BLaER1 treated with 17β-estradiol and CSF1 and Interleukin-3, amounts not matched to agents 10 nM and 100 nM (cell line): ENCODE measurements at regions not wholly inside any gene's neighbourhood (a gene's known extent, or its start where the extent isn't known, plus 50 kb on each side); places are given as distances from the start of the nearest gene placed in this dataset.

Experiments used
- H3K27ac ChIP-seq, 11 experiments: shearing (Covaris generic); formaldehyde crosslinking; 2 replicates each; pipeline ENCODE4 v1.8.1; 2022
- H3K27me3 ChIP-seq, 11 experiments: shearing (Covaris generic); formaldehyde crosslinking; 2 replicates each; pipeline ENCODE4 v1.8.1; 2022
- H3K36me3 ChIP-seq, 11 experiments: shearing (Covaris generic); formaldehyde crosslinking; 2 replicates each; pipeline ENCODE4 v1.8.1; 2022
- H3K4me1 ChIP-seq, 10 experiments: shearing (Covaris generic); formaldehyde crosslinking; 2 replicates each; pipeline ENCODE4 v1.8.1; 2022
- H3K4me2 ChIP-seq, 11 experiments: shearing (Covaris generic); formaldehyde crosslinking; 2 replicates each; pipeline ENCODE4 v1.8.1; 2022
- H3K4me3 ChIP-seq, 10 experiments: shearing (Covaris generic); formaldehyde crosslinking; 2 replicates each; pipeline ENCODE4 v1.8.1; 2022
- H3K9ac ChIP-seq, 11 experiments: shearing (Covaris generic); formaldehyde crosslinking; 2 replicates each; pipeline ENCODE4 v1.8.1; 2022
- H3K9me3 ChIP-seq, 11 experiments: shearing (Covaris generic); formaldehyde crosslinking; replicated peaks in 1 of 11; 2 replicates each; pipeline ENCODE4 v1.8.1; 2022
- H4K20me1 ChIP-seq, 11 experiments: shearing (Covaris generic); formaldehyde crosslinking; 2 replicates each; pipeline ENCODE4 v1.8.1; 2022
- Cebpa-rat ChIP-seq, 11 experiments: shearing (Covaris generic); IDR thresholded peaks; 2 replicates each; pipeline ENCODE4 v1.8.1; 2022

DNA sequence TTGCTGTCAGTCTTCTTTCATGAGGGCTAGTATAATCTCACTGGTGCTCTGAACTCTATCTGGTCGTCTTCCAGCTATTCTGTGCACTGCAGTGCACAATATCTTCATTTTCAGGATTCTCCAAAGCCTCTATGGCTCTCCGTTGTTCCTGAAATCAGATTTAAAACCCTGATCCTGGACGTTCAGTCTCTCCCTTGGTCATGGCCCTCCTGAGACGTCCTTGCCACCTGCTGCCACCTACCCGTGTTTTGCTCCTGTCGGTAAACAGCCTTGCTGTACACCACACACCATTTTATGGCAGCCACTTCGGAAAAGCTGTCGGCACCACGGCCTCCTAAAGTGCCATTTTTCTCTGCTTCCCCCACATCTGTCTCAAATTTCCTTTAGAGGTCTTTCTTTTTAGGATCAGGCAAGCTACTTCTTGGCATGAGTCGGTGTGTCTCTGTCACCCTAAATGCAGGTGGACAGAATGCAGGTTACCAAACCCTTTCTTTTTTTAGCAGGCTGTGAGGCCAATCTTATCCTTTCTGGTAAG lies 170.0 kb downstream of the HRH4 start:
- no peak for TF ChIP-seq Cebpa-rat (IDR thresholded peaks at IDR 0.05)

GRCh38 chr18:24631243-24632025 lies 171.0 kb downstream of the HRH4 start:
- H3K27me3 ChIP-seq = no peaks in the 10 kb centered on the region
- peak overlapping the region in 1 of 11 experiments; percentile 34; a peak in 1 of 22 replicates for H3K27ac ChIP-seq
- H3K36me3 ChIP-seq = no peaks in the 10 kb centered on the region
- H3K4me3 ChIP-seq = peak overlapping the region in 5 of 10 experiments; percentile 8 to 35 (median 24); a peak in 6 of 20 replicates
- no peaks in the 10 kb centered on the region for H4K20me1 ChIP-seq
- no peak for TF ChIP-seq Cebpa-rat (IDR thresholded peaks at IDR 0.05)
- H3K4me2 ChIP-seq = peak overlapping the region; percentile 76 to 95 (median 89)
- H3K9me3 ChIP-seq = no peaks in the 10 kb centered on the region
- H3K4me1 ChIP-seq = peaks cover 12 to 40% (median 29%) of the 10 kb centered on the region in 10 experiments
- peak overlapping the region in 1 of 11 experiments; percentile 46; a peak in 1 of 22 replicates for H3K9ac ChIP-seq

More for the DNA sequence above, 170.0 kb downstream of the HRH4 start:
- peak overlapping the region in 5 of 11 experiments; percentile 87 to 95 (median 92); a peak in 2 of 22 replicates for H3K4me2 ChIP-seq
- H3K9ac ChIP-seq = no peak overlapping the region
- no peaks in the 10 kb centered on the region for H3K36me3 ChIP-seq
- H4K20me1 ChIP-seq = no peaks in the 10 kb centered on the region
- no peaks in the 10 kb centered on the region for H3K27me3 ChIP-seq
- H3K27ac ChIP-seq = no peak overlapping the region
- H3K9me3 ChIP-seq = no peaks in the 10 kb centered on the region
- H3K4me1 ChIP-seq = peaks cover 12 to 40% (median 29%) of the 10 kb centered on the region in 10 experiments
- H3K4me3 ChIP-seq = no peak overlapping the region

- TF ChIP-seq Cebpa-rat (IDR thresholded peaks at IDR 0.05) = no peak
- Histone ChIP-seq H3K27me3 (no peaks in the 10 kb centered on the region), H3K9ac (0 out of 22 replicates have a peak overlapping the region, but pooled peaks of 2 of the 11 experiments have one; percentile 18 to 46), H3K4me2 (peak overlapping the region; percentile 76 to 95 (median 89)), H3K9me3 (no peaks in the 10 kb centered on the region), H4K20me1 (no peaks in the 10 kb centered on the region), H3K4me1 (peaks cover 12 to 40% (median 29%) of the 10 kb centered on the region in 10 experiments), H3K4me3 (peak overlapping the region in 5 of 10 experiments; percentile 8 to 35 (median 24); a peak in 5 of 20 replicates), H3K27ac (peak overlapping the region in 2 of 11 experiments; percentile 7 to 34; a peak in 1 of 22 replicates), H3K36me3 (no peaks in the 10 kb centered on the region)
Measured at GRCh38 chr18:24632158-24632988, 171.9 kb downstream of the HRH4 start.

- TF ChIP-seq Cebpa-rat (IDR thresholded peaks at IDR 0.05) = no peak
- Histone ChIP-seq H3K9ac (no peak overlapping the region), H3K4me3 (no peak overlapping the region), H3K36me3 (no peaks in the 10 kb centered on the region), H3K4me2 (peak overlapping the region in 8 of 11 experiments; percentile 86 to 95 (median 92); a peak in 15 of 22 replicates), H4K20me1 (no peaks in the 10 kb centered on the region), H3K4me1 (peaks cover 12 to 34% (median 27%) of the 10 kb centered on the region in 10 experiments), H3K27ac (no peak overlapping the region), H3K9me3 (no peaks in the 10 kb centered on the region), H3K27me3 (no peaks in the 10 kb centered on the region)
Measured at GRCh38 chr18:24633121-24633520, 172.7 kb downstream of the HRH4 start.

- H3K36me3 ChIP-seq = no peaks in the 10 kb centered on the region
- H3K27ac ChIP-seq = no peak overlapping the region
- H3K9me3 ChIP-seq = peaks cover 0 to 24% (median 13%) of the 10 kb centered on the region in 11 experiments; a peak in 12 of 22 replicates
- no peaks in the 10 kb centered on the region for H3K27me3 ChIP-seq
- no peaks in the 10 kb centered on the region for H4K20me1 ChIP-seq
- TF ChIP-seq Cebpa-rat (IDR thresholded peaks at IDR 0.05) = no peak
- H3K9ac ChIP-seq = no peak overlapping the region
- H3K4me1 ChIP-seq = no peaks in the 10 kb centered on the region
- no peak overlapping the region for H3K4me2 ChIP-seq
- no peak overlapping the region for H3K4me3 ChIP-seq
Measured at GRCh38 chr18:24649571-24649970, 189.1 kb downstream of the HRH4 start.

GRCh38 chr18:24651434-24651833 lies 191.0 kb downstream of the HRH4 start:
- Histone ChIP-seq H3K36me3 (no peaks in the 10 kb centered on the region), H3K9me3 (peaks cover 0 to 24% (median 13%) of the 10 kb centered on the region in 11 experiments; a peak in 12 of 22 replicates), H3K27ac (no peak overlapping the region), H3K4me2 (no peak overlapping the region), H3K4me1 (no peaks in the 10 kb centered on the region), H3K27me3 (no peaks in the 10 kb centered on the region), H4K20me1 (no peaks in the 10 kb centered on the region), H3K9ac (no peak overlapping the region), H3K4me3 (no peak overlapping the region)
- TF ChIP-seq Cebpa-rat (IDR thresholded peaks at IDR 0.05) = no peak

GRCh38 chr18:24656050-24656449 lies 195.6 kb downstream of the HRH4 start:
- peaks cover 13 to 42% (median 37%) of the 10 kb centered on the region in 10 experiments for H3K4me1 ChIP-seq
- no peaks in the 10 kb centered on the region for H4K20me1 ChIP-seq
- H3K4me2 ChIP-seq = no peak overlapping the region
- no peak for TF ChIP-seq Cebpa-rat (IDR thresholded peaks at IDR 0.05)
- H3K9me3 ChIP-seq = peaks cover 0 to 13% (median 7%) of the 10 kb centered on the region in 11 experiments; a peak in 12 of 22 replicates
- no peak overlapping the region for H3K9ac ChIP-seq
- no peaks in the 10 kb centered on the region for H3K27me3 ChIP-seq
- no peak overlapping the region for H3K27ac ChIP-seq
- no peaks in the 10 kb centered on the region for H3K36me3 ChIP-seq
- H3K4me3 ChIP-seq = no peak overlapping the region

- Histone ChIP-seq H3K4me1 (peaks cover 14 to 46% (median 41%) of the 10 kb centered on the region in 10 experiments), H3K4me2 (peak overlapping the region in 9 of 11 experiments; percentile 11 to 91 (median 50); a peak in 13 of 22 replicates), H3K9me3 (peaks cover 0 to 5% (median under 1%) of the 10 kb centered on the region in 11 experiments; a peak in 6 of 22 replicates), H3K27ac (no peak overlapping the region), H3K4me3 (no peak overlapping the region), H3K9ac (no peak overlapping the region), H3K27me3 (no peaks in the 10 kb centered on the region), H3K36me3 (no peaks in the 10 kb centered on the region), H4K20me1 (no peaks in the 10 kb centered on the region)
- TF ChIP-seq Cebpa-rat (IDR thresholded peaks at IDR 0.05) = no peak
Measured at GRCh38 chr18:24656551-24657443, 196.4 kb downstream of the HRH4 start.
